GM12878 (cell line): ENCODE measurements at regions not wholly inside any gene's neighbourhood (a gene's known extent, or its start where the extent isn't known, plus 50 kb on each side); places are given as distances from the start of the nearest gene placed in this dataset.

Experiments used
- ATF7 ChIP-seq: fragments of 450-650 bp; IDR thresholded peaks from 2 replicates; pipeline ENCODE4 v1.6.1; 2016; ENCODE audit warnings: low read depth, mild to moderate bottlenecking
- CHD4 ChIP-seq: fragments of 200-600 bp; sonication (generic); IDR thresholded peaks from 2 replicates; pipeline ENCODE4 v1.6.1; 2016; ENCODE audit warnings: mild to moderate bottlenecking
- DPF2 ChIP-seq: fragments of 450-650 bp; IDR thresholded peaks from 2 replicates; pipeline ENCODE4 v1.6.1; 2017; ENCODE audit warnings: mild to moderate bottlenecking
- PKNOX1 ChIP-seq: fragments of 450-650 bp; IDR thresholded peaks from 2 replicates; pipeline ENCODE4 v1.6.1; 2016; ENCODE audit warnings: mild to moderate bottlenecking
- POLR2A ChIP-seq: IDR thresholded peaks from 2 replicates; pipeline ENCODE4 v1.6.1; 2011; ENCODE audit warnings: low read depth, mild to moderate bottlenecking, low read length
- RAD21 ChIP-seq: IDR thresholded peaks from 2 replicates; pipeline ENCODE4 v1.6.1; 2011; ENCODE audit warnings: mild to moderate bottlenecking, low read depth, low read length, moderate library complexity; ENCODE audit not compliant: insufficient read depth
- RELA ChIP-seq: fragments of 450-650 bp; IDR thresholded peaks from 2 replicates; pipeline ENCODE4 v1.8.0; 2014; ENCODE audit warnings: borderline replicate concordance; ENCODE audit not compliant: partially characterized antibody
- TCF12 ChIP-seq: IDR thresholded peaks from 2 replicates; pipeline ENCODE4 v1.6.1; 2011; ENCODE audit warnings: low read depth, mild to moderate bottlenecking, low read length
- TCF7 ChIP-seq: IDR thresholded peaks from 2 replicates; pipeline ENCODE4 v1.6.1; 2014; ENCODE audit warnings: antibody characterized with exemption, borderline replicate concordance
- YY1 ChIP-seq: IDR thresholded peaks from 2 replicates; pipeline ENCODE4 v1.6.1; 2011; ENCODE audit warnings: low read depth, mild to moderate bottlenecking, low read length
- TF ChIP-seq, protein P1 (sequence below), 3 experiments: IDR thresholded peaks in 2 of 3; conservative IDR thresholded peaks in 1 of 3; 2 replicates each; pipeline ENCODE4 v1.5.1; 2011; ENCODE audit warnings: low read depth in 3 of 3, low read length in 3 of 3, mild to moderate bottlenecking in 3 of 3, control low read depth in 2 of 3, moderate library complexity in 2 of 3, inconsistent platforms in 1 of 3, mixed read lengths in 1 of 3; ENCODE audit not compliant: control insufficient read depth in 2 of 3, insufficient read depth in 1 of 3; ENCODE audit errors: extremely low read depth in 1 of 3

GRCh38 chr9:86601697-86602096 lies 247.5 kb upstream of the TUT7 start:
- TF ChIP-seq, protein P1, sequence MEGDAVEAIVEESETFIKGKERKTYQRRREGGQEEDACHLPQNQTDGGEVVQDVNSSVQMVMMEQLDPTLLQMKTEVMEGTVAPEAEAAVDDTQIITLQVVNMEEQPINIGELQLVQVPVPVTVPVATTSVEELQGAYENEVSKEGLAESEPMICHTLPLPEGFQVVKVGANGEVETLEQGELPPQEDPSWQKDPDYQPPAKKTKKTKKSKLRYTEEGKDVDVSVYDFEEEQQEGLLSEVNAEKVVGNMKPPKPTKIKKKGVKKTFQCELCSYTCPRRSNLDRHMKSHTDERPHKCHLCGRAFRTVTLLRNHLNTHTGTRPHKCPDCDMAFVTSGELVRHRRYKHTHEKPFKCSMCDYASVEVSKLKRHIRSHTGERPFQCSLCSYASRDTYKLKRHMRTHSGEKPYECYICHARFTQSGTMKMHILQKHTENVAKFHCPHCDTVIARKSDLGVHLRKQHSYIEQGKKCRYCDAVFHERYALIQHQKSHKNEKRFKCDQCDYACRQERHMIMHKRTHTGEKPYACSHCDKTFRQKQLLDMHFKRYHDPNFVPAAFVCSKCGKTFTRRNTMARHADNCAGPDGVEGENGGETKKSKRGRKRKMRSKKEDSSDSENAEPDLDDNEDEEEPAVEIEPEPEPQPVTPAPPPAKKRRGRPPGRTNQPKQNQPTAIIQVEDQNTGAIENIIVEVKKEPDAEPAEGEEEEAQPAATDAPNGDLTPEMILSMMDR (IDR thresholded peaks at IDR 0.05 in 2 of 3, conservative IDR thresholded peaks at IDR 0.05 in 1 of 3; ENCODE audit: control insufficient read depth in 2 of 3, extremely low read depth in 1 of 3, insufficient read depth in 1 of 3, low read depth in 3 of 3, low read length in 3 of 3) = no peak
- TF ChIP-seq RELA = no peak
- no peak for TF ChIP-seq TCF12
- TF ChIP-seq ATF7 = no peak
- TF ChIP-seq PKNOX1 = no peak
- TF ChIP-seq RAD21 = no peak
- TF ChIP-seq YY1 = no peak
- TF ChIP-seq DPF2 = no peak
- TF ChIP-seq TCF7 = no peak
- no peak for TF ChIP-seq CHD4
- no peak for TF ChIP-seq POLR2A
